PC-9 (cell line): ENCODE measurements at regions not wholly inside any gene's neighbourhood (a gene's known extent, or its start where the extent isn't known, plus 50 kb on each side); places are given as distances from the start of the nearest gene placed in this dataset.

ENCODE experiments used
- BruUV-seq: library from RNA; stranded (reverse); fragments of 400-500 nt; replicated peaks from 2 replicates; lab custom pipeline; 2021; lab: Mats Ljungman, UMichigan
- CTCF ChIA-PET: fragments of 300-600 bp; sonication (Branson Sonifier 250); formaldehyde crosslinking; loops from one replicate; lab custom pipeline; 2022; ENCODE audit warnings: antibody characterized with exemption; lab: Charles Lee
- POLR2A ChIA-PET: fragments of 300-600 bp; sonication (Branson Sonifier 250); formaldehyde crosslinking; loops from one replicate; lab custom pipeline; 2022; ENCODE audit warnings: antibody characterized with exemption; ENCODE audit not compliant: unreplicated experiment; lab: Charles Lee
- DNase-seq, 2 experiments: peaks; one replicate each; pipeline versions ENCODE4 v3.0.0 to v3.0.0-alpha.2; 2015 to 2022; ENCODE audit warnings: mixed read lengths in 1 of 2
- H2AFZ ChIP-seq: fragments of 200-600 bp; sonication (generic); 2 replicates; pipeline ENCODE4 v1.8.1; 2017; ENCODE audit warnings: antibody characterized with exemption
- H3F3A ChIP-seq: fragments of 200-600 bp; sonication (generic); 2 replicates; pipeline ENCODE4 v1.8.1; 2017; ENCODE audit warnings: antibody characterized with exemption, mild to moderate bottlenecking, low read depth; ENCODE audit not compliant: insufficient read depth
- H3K27ac ChIP-seq: fragments of 200-600 bp; sonication (generic); 2 replicates; pipeline ENCODE4 v1.6.1; 2016; ENCODE audit warnings: mixed run types
- H3K27me3 ChIP-seq: fragments of 200-600 bp; sonication (generic); 2 replicates; pipeline ENCODE4 v1.6.1; 2016; ENCODE audit warnings: low read depth, mixed run types; ENCODE audit not compliant: insufficient read depth
- H3K36me3 ChIP-seq: fragments of 200-600 bp; sonication (generic); 2 replicates; pipeline ENCODE4 v1.6.1; 2016; ENCODE audit warnings: low read depth, mixed run types
- H3K4me1 ChIP-seq: fragments of 200-600 bp; sonication (generic); replicated peaks from 2 replicates; pipeline ENCODE4 v1.6.1; 2016; ENCODE audit warnings: mixed run types; ENCODE audit not compliant: insufficient read depth
- H3K4me2 ChIP-seq: fragments of 200-600 bp; sonication (generic); 2 replicates; pipeline ENCODE4 v1.6.1; 2017; ENCODE audit warnings: mixed run types
- H3K4me3 ChIP-seq: fragments of 200-600 bp; sonication (generic); 2 replicates; pipeline ENCODE4 v1.6.1; 2016; ENCODE audit warnings: mixed run types
- H3K79me2 ChIP-seq: fragments of 200-600 bp; sonication (generic); 2 replicates; pipeline ENCODE4 v1.6.1; 2017; ENCODE audit warnings: low read depth, mixed run types
- H3K9me2 ChIP-seq: fragments of 200-600 bp; sonication (generic); 2 replicates; pipeline ENCODE4 v1.8.1; 2017; ENCODE audit warnings: mild to moderate bottlenecking; ENCODE audit not compliant: insufficient read depth
- H3K9me3 ChIP-seq: fragments of 200-600 bp; sonication (generic); 2 replicates; pipeline ENCODE4 v1.8.1; 2016; ENCODE audit warnings: low read depth; ENCODE audit not compliant: insufficient read depth
- H4K20me1 ChIP-seq: fragments of 200-600 bp; sonication (generic); 2 replicates; pipeline ENCODE4 v1.8.1; 2017; ENCODE audit not compliant: insufficient read depth
- CTCF ChIP-seq: fragments of 200-600 bp; sonication (generic); conservative IDR thresholded peaks from 2 replicates; pipeline ENCODE4 v1.6.1; 2017; ENCODE audit warnings: mixed run types, antibody characterized with exemption, mild to moderate bottlenecking, moderate library complexity
- EZH2 ChIP-seq: fragments of 200-600 bp; sonication (generic); IDR thresholded peaks from 2 replicates; pipeline ENCODE4 v1.8.0; 2017; ENCODE audit warnings: antibody characterized with exemption, low read depth
- intact Hi-C: fragments of 100-400 bp; cut with micrococcal nuclease; formaldehyde crosslinking; loops from one replicate; pipeline ENCODE4 v1.10.0; 2022; ENCODE audit not compliant: unreplicated experiment

GRCh38 chr11:87460842-87461637, 423.3 kb downstream of the TMEM135 start:
- intact Hi-C loops: loop anchor here (5.0 kb wide), 1 partner anchor 109 kb away; no protein-coding TSS in a partner anchor
- Histone ChIP-seq H4K20me1 (no peaks in the 10 kb centered on the region), H3K79me2 (no peaks in the 10 kb centered on the region), H3K36me3 (no peaks in the 10 kb centered on the region), H2AFZ (no peak overlapping the region), H3K4me2 (no peak overlapping the region), H3K9me3 (no peaks in the 10 kb centered on the region), H3F3A (no peaks in the 10 kb centered on the region), H3K4me3 (no peak overlapping the region), H3K9me2 (no peaks in the 10 kb centered on the region), H3K27me3 (no peaks in the 10 kb centered on the region), H3K27ac (no peak overlapping the region), H3K4me1 (no peaks in the 10 kb centered on the region)
- DNase-seq: no peak
- BruUV-seq: no TSS peak
- POLR2A ChIA-PET: no interaction called here
- TF ChIP-seq CTCF (no peak), EZH2 (no peak)
- CTCF ChIA-PET: no interaction called here

- Histone ChIP-seq H3K79me2 (no peaks in the 10 kb centered on the region), H3K36me3 (no peaks in the 10 kb centered on the region), H3F3A (no peaks in the 10 kb centered on the region), H3K27me3 (no peaks in the 10 kb centered on the region), H2AFZ (no peak overlapping the region), H3K9me2 (no peaks in the 10 kb centered on the region), H4K20me1 (no peaks in the 10 kb centered on the region), H3K27ac (no peak overlapping the region), H3K4me1 (no peaks in the 10 kb centered on the region), H3K9me3 (no peaks in the 10 kb centered on the region), H3K4me3 (no peak overlapping the region), H3K4me2 (no peak overlapping the region)
- intact Hi-C loops: loop anchor here (5.0 kb wide), 1 partner anchor 108 kb away; no protein-coding TSS in a partner anchor
- no peak for DNase-seq
- no TSS peak for BruUV-seq
- ChIA-PET POLR2A (no interaction called here), CTCF (no interaction called here)
- TF ChIP-seq CTCF (no peak), EZH2 (no peak)
Observed at GRCh38 chr11:87460279-87460678, 422.5 kb downstream of the TMEM135 start.

GRCh38 chr11:87459351-87459750, 421.6 kb downstream of the TMEM135 start:
- H2AFZ ChIP-seq: no peak overlapping the region
- H3F3A ChIP-seq: no peaks in the 10 kb centered on the region
- intact Hi-C loops: no loop called here
- ChIA-PET CTCF (no interaction called here), POLR2A (no interaction called here)
- TF ChIP-seq EZH2 (no peak), CTCF (no peak)
- no peaks in the 10 kb centered on the region for H3K79me2 ChIP-seq
- no peak overlapping the region for H3K4me3 ChIP-seq
- no peak overlapping the region for H3K27ac ChIP-seq
- H3K4me2 ChIP-seq: no peak overlapping the region
- H3K36me3 ChIP-seq: no peaks in the 10 kb centered on the region
- H4K20me1 ChIP-seq: no peaks in the 10 kb centered on the region
- no TSS peak for BruUV-seq
- no peak for DNase-seq
- no peaks in the 10 kb centered on the region for H3K9me2 ChIP-seq
- H3K9me3 ChIP-seq: no peaks in the 10 kb centered on the region
- no peaks in the 10 kb centered on the region for H3K27me3 ChIP-seq
- H3K4me1 ChIP-seq: no peaks in the 10 kb centered on the region
